ENCODE measurements at regions not wholly inside any gene's neighbourhood (a gene's known extent, or its start where the extent isn't known, plus 50 kb on each side); places are given as distances from the start of the nearest gene placed in this dataset.

- TF ChIP-seq, protein P1, sequence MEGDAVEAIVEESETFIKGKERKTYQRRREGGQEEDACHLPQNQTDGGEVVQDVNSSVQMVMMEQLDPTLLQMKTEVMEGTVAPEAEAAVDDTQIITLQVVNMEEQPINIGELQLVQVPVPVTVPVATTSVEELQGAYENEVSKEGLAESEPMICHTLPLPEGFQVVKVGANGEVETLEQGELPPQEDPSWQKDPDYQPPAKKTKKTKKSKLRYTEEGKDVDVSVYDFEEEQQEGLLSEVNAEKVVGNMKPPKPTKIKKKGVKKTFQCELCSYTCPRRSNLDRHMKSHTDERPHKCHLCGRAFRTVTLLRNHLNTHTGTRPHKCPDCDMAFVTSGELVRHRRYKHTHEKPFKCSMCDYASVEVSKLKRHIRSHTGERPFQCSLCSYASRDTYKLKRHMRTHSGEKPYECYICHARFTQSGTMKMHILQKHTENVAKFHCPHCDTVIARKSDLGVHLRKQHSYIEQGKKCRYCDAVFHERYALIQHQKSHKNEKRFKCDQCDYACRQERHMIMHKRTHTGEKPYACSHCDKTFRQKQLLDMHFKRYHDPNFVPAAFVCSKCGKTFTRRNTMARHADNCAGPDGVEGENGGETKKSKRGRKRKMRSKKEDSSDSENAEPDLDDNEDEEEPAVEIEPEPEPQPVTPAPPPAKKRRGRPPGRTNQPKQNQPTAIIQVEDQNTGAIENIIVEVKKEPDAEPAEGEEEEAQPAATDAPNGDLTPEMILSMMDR (IDR thresholded peaks at IDR 0.05; ENCODE audit: low read depth, low read length) = no peak
- TF ChIP-seq EZH2phosphoT487 (IDR thresholded peaks at IDR 0.05; ENCODE audit: low read depth) = no peak
Observed at GRCh38 chr2:192969055-192969454, 774.3 kb upstream of the TMEFF2 start.
